Stomach (tissue), 8 donors: ENCODE measurements at regions not wholly inside any gene's neighbourhood (a gene's known extent, or its start where the extent isn't known, plus 50 kb on each side); places are given as distances from the start of the nearest gene placed in this dataset.

Experiments used
- DNase-seq, 2 donors: peaks; one replicate each; pipeline versions ENCODE4 v3.0.0 to v3.0.0-alpha.2; 2013 to 2019
- H3K27ac ChIP-seq, 5 donors: fragments of 200-600 bp in 4 of 5; sonication (generic) in 4 of 5; one replicate each; pipeline ENCODE4 v1.5.1; 2013 to 2019; ENCODE audit warnings: mild to moderate bottlenecking in 1 of 5, moderate library complexity in 1 of 5
- H3K27me3 ChIP-seq, 3 donors: fragments of 200-600 bp; sonication (generic); one replicate each; pipeline ENCODE4 v1.5.1; 2017 to 2019; ENCODE audit warnings: mixed run types in 1 of 3
- H3K36me3 ChIP-seq, 4 donors: fragments of 200-600 bp; sonication (generic); 1 replicate in 3 of 4; 2 replicates in 1 of 4; pipeline ENCODE4 v1.5.1; 2016 to 2019
- H3K4me1 ChIP-seq, 4 donors: fragments of 200-600 bp; sonication (generic); one replicate each; pipeline ENCODE4 v1.5.1; 2016 to 2019
- H3K4me3 ChIP-seq, 4 donors: fragments of 200-600 bp; sonication (generic) in 3 of 4; one replicate each; pipeline ENCODE4 v1.5.1; 2016 to 2019; ENCODE audit warnings: mild to moderate bottlenecking in 1 of 4
- H3K9me3 ChIP-seq, 4 donors: fragments of 200-600 bp; sonication (generic); one replicate each; pipeline ENCODE4 v1.5.1; 2016 to 2019
- CTCF ChIP-seq, 7 experiments: fragments of 450-650 bp in 4 of 7; fragments of 200-600 bp in 3 of 7; sonication (generic) in 3 of 7; IDR thresholded peaks; one replicate each; pipeline ENCODE4 v1.5.1; 2016 to 2019; ENCODE audit warnings: antibody characterized with exemption in 7 of 7, control low read depth in 2 of 7, mild to moderate bottlenecking in 1 of 7
- EP300 ChIP-seq: sonication (generic); formaldehyde crosslinking; IDR thresholded peaks from one replicate; pipeline ENCODE4 v1.6.1; 2017; ENCODE audit warnings: antibody characterized with exemption
- POLR2A ChIP-seq, 4 donors: fragments of 450-650 bp; IDR thresholded peaks; one replicate each; pipeline ENCODE4 v1.6.1; 2016; ENCODE audit warnings: antibody characterized with exemption in 4 of 4, control low read depth in 2 of 4, mild to moderate bottlenecking in 1 of 4, moderate library complexity in 1 of 4
- POLR2AphosphoS5 ChIP-seq, 3 donors: sonication (generic); formaldehyde crosslinking; IDR thresholded peaks; one replicate each; pipeline ENCODE4 v1.6.1; 2016; ENCODE audit warnings: antibody characterized with exemption in 3 of 3
- WGBS, 5 donors: extraction: QIAGEN DNeasy Blood & Tissue Kit in 3 of 5; methylation state at CpG; one replicate each; pipeline versions ENCODE4 v1.1.5 to v1.1.7; 2013 to 2018; 5-methylcytosine and 5-hydroxymethylcytosine counted together
- intact Hi-C: fragments of 100-400 bp; cut with DNase I; formaldehyde crosslinking; loops from one replicate; pipeline ENCODE4 v1.15.1; 2023; ENCODE audit warnings: low total_unique reads
- donor health status: healthy with polysubstance abuse.
- donor health status: Bipolar disorder and iron deficiency.
- donor health status: healthy.

GRCh38 chr5:125602184-125602583, 821.0 kb upstream of the GRAMD2B start:
- no peak for DNase-seq
- no peaks in the 10 kb centered on the region for H3K4me1 ChIP-seq
- intact Hi-C loops: no loop called here
- TF ChIP-seq CTCF (IDR thresholded peaks at IDR 0.05): no peak
- TF ChIP-seq POLR2A (IDR thresholded peaks at IDR 0.05): no peak
- TF ChIP-seq POLR2AphosphoS5 (IDR thresholded peaks at IDR 0.05): no peak
- TF ChIP-seq EP300: no peak
- H3K4me3 ChIP-seq: no peak overlapping the region
- 78 to 83% (median 81%) methylated on average over 4 of the region's 4 CpGs for WGBS, 5 donors
- H3K27me3 ChIP-seq: no peaks in the 10 kb centered on the region
- no peaks in the 10 kb centered on the region for H3K9me3 ChIP-seq
- no peaks in the 10 kb centered on the region for H3K36me3 ChIP-seq
- no peak overlapping the region for H3K27ac ChIP-seq

GRCh38 chr5:125603321-125603720, 819.9 kb upstream of the GRAMD2B start:
- Histone ChIP-seq H3K9me3 (no peaks in the 10 kb centered on the region), H3K4me1 (no peaks in the 10 kb centered on the region), H3K27me3 (no peaks in the 10 kb centered on the region), H3K4me3 (no peak overlapping the region), H3K27ac (no peak overlapping the region), H3K36me3 (no peaks in the 10 kb centered on the region)
- no peak for DNase-seq
- intact Hi-C loops: no loop called here
- no peak for TF ChIP-seq CTCF (IDR thresholded peaks at IDR 0.05)
- TF ChIP-seq EP300: no peak
- TF ChIP-seq POLR2AphosphoS5 (IDR thresholded peaks at IDR 0.05): no peak
- TF ChIP-seq POLR2A (IDR thresholded peaks at IDR 0.05): no peak
- 86 to 96% (median 91%) methylated on average over 3 of the region's 3 CpGs for WGBS, 5 donors

DNA sequence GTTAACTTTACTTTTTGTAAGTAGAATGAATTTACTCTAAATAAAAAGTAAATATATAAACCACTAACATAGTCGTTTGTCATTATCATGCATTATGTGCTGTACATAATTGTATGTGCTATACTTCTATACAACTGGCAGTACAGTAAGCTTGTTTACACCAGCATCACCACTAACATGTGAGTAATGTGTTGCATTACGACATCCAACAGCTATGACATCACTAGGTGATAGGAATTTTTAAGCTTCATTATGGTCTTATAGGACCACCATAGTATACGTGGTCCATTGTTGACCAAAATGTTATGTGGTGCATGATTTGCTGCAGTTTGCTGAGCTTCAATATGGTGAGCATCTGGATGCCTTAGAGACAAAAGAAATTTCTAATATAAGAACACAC, 819.1 kb upstream of the GRAMD2B start:
- Histone ChIP-seq H3K4me3 (no peak overlapping the region), H3K4me1 (no peaks in the 10 kb centered on the region), H3K36me3 (no peaks in the 10 kb centered on the region), H3K9me3 (no peaks in the 10 kb centered on the region), H3K27me3 (no peaks in the 10 kb centered on the region), H3K27ac (no peak overlapping the region)
- no peak for DNase-seq
- WGBS, 5 donors: 79 to 87% (median 85%) methylated on average over 3 of the region's 3 CpGs
- intact Hi-C loops: no loop called here
- TF ChIP-seq POLR2AphosphoS5 (IDR thresholded peaks at IDR 0.05) (no peak), EP300 (no peak), CTCF (IDR thresholded peaks at IDR 0.05) (no peak), POLR2A (IDR thresholded peaks at IDR 0.05) (no peak)

DNA sequence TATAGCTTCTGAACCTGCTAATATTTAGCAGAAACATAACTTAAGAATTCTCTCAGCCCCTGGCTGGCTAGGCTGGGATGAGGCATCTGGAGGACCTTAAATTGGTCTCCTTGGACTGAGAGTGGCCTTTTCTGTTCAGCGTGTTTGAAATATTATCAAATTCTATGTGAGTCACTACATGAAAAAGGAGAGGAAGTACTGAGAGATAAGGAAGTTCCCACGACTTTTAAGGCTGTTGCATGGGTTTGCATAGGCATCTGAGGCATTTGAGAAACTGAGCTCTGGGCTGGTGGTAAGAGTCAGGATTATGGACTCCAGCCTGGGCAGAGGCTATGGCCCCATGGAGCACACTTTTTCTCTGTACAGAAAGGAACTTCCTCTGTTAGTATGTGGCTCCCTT, 816.2 kb upstream of the GRAMD2B start:
- no peaks in the 10 kb centered on the region for H3K4me1 ChIP-seq
- 28 to 62% (median 50%) methylated on average over 2 of the region's 2 CpGs for WGBS, 5 donors
- no peaks in the 10 kb centered on the region for H3K27me3 ChIP-seq
- H3K9me3 ChIP-seq: no peaks in the 10 kb centered on the region
- no peak overlapping the region for H3K27ac ChIP-seq
- DNase-seq: no peak
- no peaks in the 10 kb centered on the region for H3K36me3 ChIP-seq
- intact Hi-C loops: no loop called here
- no peak for TF ChIP-seq CTCF (IDR thresholded peaks at IDR 0.05)
- TF ChIP-seq POLR2AphosphoS5 (IDR thresholded peaks at IDR 0.05): no peak
- no peak for TF ChIP-seq EP300
- TF ChIP-seq POLR2A (IDR thresholded peaks at IDR 0.05): no peak
- no peak overlapping the region for H3K4me3 ChIP-seq
